WTC11 (cell line): ENCODE measurements at regions not wholly inside any gene's neighbourhood (a gene's known extent, or its start where the extent isn't known, plus 50 kb on each side); places are given as distances from the start of the nearest gene placed in this dataset.

Experiments used
- ATAC-seq: fragments of 200-7000 bp; cut with Tn5 transposase; 2 replicates; pipeline ENCODE4 v1.10.0; 2021; ENCODE audit warnings: mild to moderate bottlenecking, moderate library complexity
- CTCF ChIA-PET: fragments of 300-600 bp; sonication (Branson Sonifier 250); formaldehyde crosslinking; loops from one replicate; lab custom pipeline; 2021; ENCODE audit warnings: antibody characterized with exemption; lab: Charles Lee
- POLR2A ChIA-PET: fragments of 350-600 bp; sonication (Branson Sonifier 250); formaldehyde crosslinking; loops from one replicate; lab custom pipeline; 2021; ENCODE audit warnings: antibody characterized with exemption; lab: Charles Lee
- DNase-seq: peaks from one replicate; pipeline ENCODE4 v3.0.0; 2021; ENCODE audit warnings: low spot score
- H3K27ac Mint-ChIP-seq: 2 replicates; pipeline ENCODE4 v1.8.0; 2021; ENCODE audit warnings: mixed read lengths
- H3K27me3 Mint-ChIP-seq: 2 replicates; pipeline ENCODE4 v1.8.0; 2021; ENCODE audit warnings: low read depth, mild to moderate bottlenecking, moderate library complexity, mixed read lengths
- H3K36me3 Mint-ChIP-seq: 2 replicates; pipeline ENCODE4 v1.8.0; 2021; ENCODE audit warnings: mixed read lengths
- H3K4me1 Mint-ChIP-seq: 2 replicates; pipeline ENCODE4 v1.8.0; 2022; ENCODE audit warnings: mixed read lengths
- H3K4me3 Mint-ChIP-seq: 2 replicates; pipeline ENCODE4 v1.8.0; 2021; ENCODE audit warnings: mild to moderate bottlenecking, moderate library complexity, mixed read lengths
- H3K9me3 Mint-ChIP-seq: 2 replicates; pipeline ENCODE4 v1.8.0; 2021; ENCODE audit warnings: mixed read lengths
- ATF1 ChIP-seq: sonication (generic); formaldehyde crosslinking; IDR thresholded peaks from 2 replicates; pipeline ENCODE4 v1.8.1; 2023; ENCODE audit warnings: mild to moderate bottlenecking, moderate library complexity, missing genetic modification reagents
- ESRRA ChIP-seq: sonication (generic); formaldehyde crosslinking; IDR thresholded peaks from 2 replicates; pipeline ENCODE4 v1.8.1; 2022; ENCODE audit warnings: mild to moderate bottlenecking, missing genetic modification reagents, borderline replicate concordance
- HMGA2 ChIP-seq: fragments of 250-450 bp; sonication (Bioruptor Pico); IDR thresholded peaks from 2 replicates; pipeline ENCODE4 v1.4.0; 2021; ENCODE audit warnings: mild to moderate bottlenecking, moderate library complexity
- KAT7 ChIP-seq: sonication (generic); formaldehyde crosslinking; IDR thresholded peaks from 2 replicates; pipeline ENCODE4 v1.8.1; 2023; ENCODE audit warnings: missing genetic modification reagents, mild to moderate bottlenecking, borderline replicate concordance
- PRRX2 ChIP-seq: fragments of 250-450 bp; sonication (Bioruptor Pico); IDR thresholded peaks from 2 replicates; pipeline ENCODE4 v1.8.0; 2021; ENCODE audit warnings: mild to moderate bottlenecking
- ZBTB21 ChIP-seq: sonication (generic); formaldehyde crosslinking; IDR thresholded peaks from 2 replicates; pipeline ENCODE4 v1.8.1; 2023; ENCODE audit warnings: mild to moderate bottlenecking, missing genetic modification reagents, borderline replicate concordance
- ZNF263 ChIP-seq: sonication (generic); formaldehyde crosslinking; IDR thresholded peaks from 2 replicates; pipeline ENCODE4 v1.8.1; 2022; ENCODE audit warnings: low read depth, mild to moderate bottlenecking, moderate library complexity, missing genetic modification reagents
- ZNF416 ChIP-seq: fragments of 250-450 bp; sonication (Bioruptor Pico); IDR thresholded peaks from 2 replicates; pipeline ENCODE4 v1.9.0; 2021; ENCODE audit warnings: mild to moderate bottlenecking, inconsistent platforms
- ZNF423 ChIP-seq: fragments of 250-450 bp; sonication (Bioruptor Pico); IDR thresholded peaks from 2 replicates; pipeline ENCODE4 v2.1.2; 2022; ENCODE audit warnings: mild to moderate bottlenecking, moderate library complexity
- TF ChIP-seq, protein P1 (sequence below): fragments of 200-600 bp; IDR thresholded peaks from 2 replicates; pipeline ENCODE4 v1.8.0; 2022; ENCODE audit warnings: antibody characterized with exemption
- TF ChIP-seq, protein P2 (sequence below): sonication (generic); formaldehyde crosslinking; IDR thresholded peaks from 2 replicates; pipeline ENCODE4 v1.8.0; 2022; ENCODE audit warnings: missing genetic modification reagents
- TF ChIP-seq, protein P3 (sequence below): sonication (generic); formaldehyde crosslinking; IDR thresholded peaks from 2 replicates; pipeline ENCODE4 v1.8.0; 2022; ENCODE audit warnings: mild to moderate bottlenecking, missing genetic modification reagents
- TF ChIP-seq, protein P4 (sequence below): sonication (generic); formaldehyde crosslinking; IDR thresholded peaks from 2 replicates; pipeline ENCODE4 v1.8.1; 2023; ENCODE audit warnings: mild to moderate bottlenecking, missing genetic modification reagents, moderate library complexity
- TF ChIP-seq, protein P5 (sequence below): fragments of 250-450 bp; sonication (Bioruptor Pico); conservative IDR thresholded peaks from 2 replicates; pipeline ENCODE4 v1.9.0; 2021; ENCODE audit warnings: mild to moderate bottlenecking
- TF ChIP-seq, protein P6 (sequence below): sonication (generic); formaldehyde crosslinking; IDR thresholded peaks from 2 replicates; pipeline ENCODE4 v1.8.0; 2022; ENCODE audit warnings: mild to moderate bottlenecking, missing genetic modification reagents
- TF ChIP-seq, protein P7 (sequence below): sonication (generic); formaldehyde crosslinking; IDR thresholded peaks from 2 replicates; pipeline ENCODE4 v1.8.1; 2023; ENCODE audit warnings: mild to moderate bottlenecking, missing genetic modification reagents, moderate library complexity

DNA sequence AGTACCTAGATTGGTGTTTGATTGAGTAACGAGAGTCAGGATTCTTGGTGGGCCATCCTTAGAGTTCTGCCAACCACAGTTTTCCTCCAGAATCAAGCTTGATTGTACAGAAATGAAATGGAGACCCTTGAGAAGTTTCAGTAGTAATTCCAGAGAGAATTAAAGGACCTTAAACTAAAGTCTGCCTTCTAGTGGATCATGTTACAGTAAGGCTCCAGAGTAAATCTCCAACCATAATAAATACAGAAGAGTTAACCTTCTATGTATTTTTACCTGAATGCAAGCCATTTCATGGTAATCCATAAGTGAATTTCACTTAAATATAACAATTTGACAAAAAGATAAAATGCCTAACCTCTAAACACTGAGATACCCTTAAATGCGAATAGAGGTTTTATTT is 53.0 kb upstream of the CNTLN start:
- POLR2A ChIA-PET, result interaction anchor here (0.6 kb wide), 2 partner anchors 112 to 497 kb away, joined by 3 read pairs; no protein-coding TSS in a partner anchor

DNA sequence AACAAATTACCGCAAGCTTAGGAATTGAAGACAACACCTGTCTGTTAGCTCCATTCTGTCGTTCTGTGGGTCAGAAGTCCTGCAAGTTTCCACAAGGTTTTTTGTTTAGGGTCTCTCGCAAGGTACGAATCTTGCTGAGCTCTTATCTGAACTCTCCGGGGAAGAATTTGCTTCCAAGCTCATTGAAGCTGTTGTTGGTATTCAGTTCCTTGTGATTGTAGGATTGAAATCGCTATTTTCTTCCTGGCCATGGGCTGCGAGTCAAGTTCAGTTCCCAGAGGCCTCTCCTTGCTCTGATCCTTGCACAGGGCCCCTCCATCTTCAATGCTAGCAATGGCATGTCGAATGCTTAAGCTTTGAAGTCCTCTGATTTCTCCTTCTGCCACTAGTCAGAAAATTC is 53.5 kb upstream of the CNTLN start:
- ChIA-PET POLR2A (interaction anchor here (0.6 kb wide), 2 partner anchors 112 to 498 kb away, joined by 3 read pairs; no protein-coding TSS in a partner anchor), CTCF (interaction anchor here (0.7 to 2.2 kb wide), 4 partner anchors 18 to 440 kb away, joined by 3 to 15 read pairs (median 3); no protein-coding TSS in a partner anchor)
- DNase-seq, result no peak
- Mint-ChIP-seq H3K9me3 (no peaks in the 10 kb centered on the region), H3K27me3 (no peaks in the 10 kb centered on the region)
- TF ChIP-seq, protein P1, sequence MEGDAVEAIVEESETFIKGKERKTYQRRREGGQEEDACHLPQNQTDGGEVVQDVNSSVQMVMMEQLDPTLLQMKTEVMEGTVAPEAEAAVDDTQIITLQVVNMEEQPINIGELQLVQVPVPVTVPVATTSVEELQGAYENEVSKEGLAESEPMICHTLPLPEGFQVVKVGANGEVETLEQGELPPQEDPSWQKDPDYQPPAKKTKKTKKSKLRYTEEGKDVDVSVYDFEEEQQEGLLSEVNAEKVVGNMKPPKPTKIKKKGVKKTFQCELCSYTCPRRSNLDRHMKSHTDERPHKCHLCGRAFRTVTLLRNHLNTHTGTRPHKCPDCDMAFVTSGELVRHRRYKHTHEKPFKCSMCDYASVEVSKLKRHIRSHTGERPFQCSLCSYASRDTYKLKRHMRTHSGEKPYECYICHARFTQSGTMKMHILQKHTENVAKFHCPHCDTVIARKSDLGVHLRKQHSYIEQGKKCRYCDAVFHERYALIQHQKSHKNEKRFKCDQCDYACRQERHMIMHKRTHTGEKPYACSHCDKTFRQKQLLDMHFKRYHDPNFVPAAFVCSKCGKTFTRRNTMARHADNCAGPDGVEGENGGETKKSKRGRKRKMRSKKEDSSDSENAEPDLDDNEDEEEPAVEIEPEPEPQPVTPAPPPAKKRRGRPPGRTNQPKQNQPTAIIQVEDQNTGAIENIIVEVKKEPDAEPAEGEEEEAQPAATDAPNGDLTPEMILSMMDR, result no peak
- TF ChIP-seq, protein P2, sequence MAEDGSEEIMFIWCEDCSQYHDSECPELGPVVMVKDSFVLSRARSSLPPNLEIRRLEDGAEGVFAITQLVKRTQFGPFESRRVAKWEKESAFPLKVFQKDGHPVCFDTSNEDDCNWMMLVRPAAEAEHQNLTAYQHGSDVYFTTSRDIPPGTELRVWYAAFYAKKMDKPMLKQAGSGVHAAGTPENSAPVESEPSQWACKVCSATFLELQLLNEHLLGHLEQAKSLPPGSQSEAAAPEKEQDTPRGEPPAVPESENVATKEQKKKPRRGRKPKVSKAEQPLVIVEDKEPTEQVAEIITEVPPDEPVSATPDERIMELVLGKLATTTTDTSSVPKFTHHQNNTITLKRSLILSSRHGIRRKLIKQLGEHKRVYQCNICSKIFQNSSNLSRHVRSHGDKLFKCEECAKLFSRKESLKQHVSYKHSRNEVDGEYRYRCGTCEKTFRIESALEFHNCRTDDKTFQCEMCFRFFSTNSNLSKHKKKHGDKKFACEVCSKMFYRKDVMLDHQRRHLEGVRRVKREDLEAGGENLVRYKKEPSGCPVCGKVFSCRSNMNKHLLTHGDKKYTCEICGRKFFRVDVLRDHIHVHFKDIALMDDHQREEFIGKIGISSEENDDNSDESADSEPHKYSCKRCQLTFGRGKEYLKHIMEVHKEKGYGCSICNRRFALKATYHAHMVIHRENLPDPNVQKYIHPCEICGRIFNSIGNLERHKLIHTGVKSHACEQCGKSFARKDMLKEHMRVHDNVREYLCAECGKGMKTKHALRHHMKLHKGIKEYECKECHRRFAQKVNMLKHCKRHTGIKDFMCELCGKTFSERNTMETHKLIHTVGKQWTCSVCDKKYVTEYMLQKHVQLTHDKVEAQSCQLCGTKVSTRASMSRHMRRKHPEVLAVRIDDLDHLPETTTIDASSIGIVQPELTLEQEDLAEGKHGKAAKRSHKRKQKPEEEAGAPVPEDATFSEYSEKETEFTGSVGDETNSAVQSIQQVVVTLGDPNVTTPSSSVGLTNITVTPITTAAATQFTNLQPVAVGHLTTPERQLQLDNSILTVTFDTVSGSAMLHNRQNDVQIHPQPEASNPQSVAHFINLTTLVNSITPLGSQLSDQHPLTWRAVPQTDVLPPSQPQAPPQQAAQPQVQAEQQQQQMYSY, result no peak
- TF ChIP-seq, protein P3, sequence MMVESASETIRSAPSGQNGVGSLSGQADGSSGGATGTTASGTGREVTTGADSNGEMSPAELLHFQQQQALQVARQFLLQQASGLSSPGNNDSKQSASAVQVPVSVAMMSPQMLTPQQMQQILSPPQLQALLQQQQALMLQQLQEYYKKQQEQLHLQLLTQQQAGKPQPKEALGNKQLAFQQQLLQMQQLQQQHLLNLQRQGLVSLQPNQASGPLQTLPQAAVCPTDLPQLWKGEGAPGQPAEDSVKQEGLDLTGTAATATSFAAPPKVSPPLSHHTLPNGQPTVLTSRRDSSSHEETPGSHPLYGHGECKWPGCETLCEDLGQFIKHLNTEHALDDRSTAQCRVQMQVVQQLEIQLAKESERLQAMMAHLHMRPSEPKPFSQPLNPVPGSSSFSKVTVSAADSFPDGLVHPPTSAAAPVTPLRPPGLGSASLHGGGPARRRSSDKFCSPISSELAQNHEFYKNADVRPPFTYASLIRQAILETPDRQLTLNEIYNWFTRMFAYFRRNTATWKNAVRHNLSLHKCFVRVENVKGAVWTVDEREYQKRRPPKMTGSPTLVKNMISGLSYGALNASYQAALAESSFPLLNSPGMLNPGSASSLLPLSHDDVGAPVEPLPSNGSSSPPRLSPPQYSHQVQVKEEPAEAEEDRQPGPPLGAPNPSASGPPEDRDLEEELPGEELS (CRISPR knock-in tag), result no peak
- TF ChIP-seq KAT7 (CRISPR knock-in tag) (no peak), ZNF423 (no peak), ATF1 (no peak), ZBTB21 (CRISPR knock-in tag) (no peak), ZNF263 (CRISPR knock-in tag) (no peak), HMGA2 (CRISPR knock-in tag) (no peak)
- TF ChIP-seq, protein P4, sequence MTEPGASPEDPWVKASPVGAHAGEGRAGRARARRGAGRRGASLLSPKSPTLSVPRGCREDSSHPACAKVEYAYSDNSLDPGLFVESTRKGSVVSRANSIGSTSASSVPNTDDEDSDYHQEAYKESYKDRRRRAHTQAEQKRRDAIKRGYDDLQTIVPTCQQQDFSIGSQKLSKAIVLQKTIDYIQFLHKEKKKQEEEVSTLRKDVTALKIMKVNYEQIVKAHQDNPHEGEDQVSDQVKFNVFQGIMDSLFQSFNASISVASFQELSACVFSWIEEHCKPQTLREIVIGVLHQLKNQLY (CRISPR knock-in tag), result no peak
- TF ChIP-seq, protein P5, sequence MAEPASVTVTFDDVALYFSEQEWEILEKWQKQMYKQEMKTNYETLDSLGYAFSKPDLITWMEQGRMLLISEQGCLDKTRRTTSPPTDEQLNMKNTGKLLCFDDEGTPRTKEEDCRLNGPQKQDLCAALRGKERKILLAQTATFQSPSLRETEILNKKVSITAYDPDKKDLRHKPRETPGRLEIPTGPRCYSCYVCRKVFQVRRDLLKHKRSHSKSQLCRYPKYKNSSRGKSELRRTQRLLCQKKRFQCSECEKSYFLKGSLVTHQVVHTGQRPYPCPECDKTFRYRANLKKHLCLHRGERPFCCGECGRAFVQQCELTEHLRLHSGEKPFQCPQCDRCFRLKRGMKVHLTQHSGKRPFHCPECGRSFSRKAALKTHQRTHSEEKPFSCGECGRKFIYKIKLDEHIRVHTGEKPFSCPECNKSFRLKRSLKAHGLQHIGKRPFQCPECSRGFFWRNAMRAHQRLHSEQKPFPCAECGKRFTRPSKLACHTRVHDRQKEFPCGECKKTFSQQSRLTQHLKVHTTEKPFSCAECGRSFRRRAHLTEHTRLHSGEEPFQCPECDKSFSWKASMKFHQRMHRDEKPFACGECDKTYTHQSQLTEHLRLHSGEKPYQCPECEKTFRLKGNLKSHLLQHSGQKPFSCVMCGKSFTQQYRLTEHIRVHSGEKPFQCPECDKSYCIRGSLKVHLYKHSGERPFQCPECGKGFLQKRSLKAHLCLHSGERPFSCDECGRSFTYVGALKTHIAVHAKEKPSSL (CRISPR knock-in tag), result no peak
- TF ChIP-seq, all 79 proteins: peak for 0
- Mint-ChIP-seq H3K36me3 (no peaks in the 10 kb centered on the region), H3K4me3 (no peak overlapping the region), H3K27ac (peak overlapping the region; percentile 17; the same call in 1 of the 2 replicates), H3K4me1 (peaks cover 19% of the 10 kb centered on the region)
- no peak for ATAC-seq

More for the DNA sequence above, 53.0 kb upstream of the CNTLN start:
- ATAC-seq (no peak), DNase-seq (no peak)
- H3K9me3 Mint-ChIP-seq, result no peaks in the 10 kb centered on the region
- no peaks in the 10 kb centered on the region for H3K27me3 Mint-ChIP-seq
- TF ChIP-seq ZNF416 (CRISPR knock-in tag), result no peak
- TF ChIP-seq, protein P6, sequence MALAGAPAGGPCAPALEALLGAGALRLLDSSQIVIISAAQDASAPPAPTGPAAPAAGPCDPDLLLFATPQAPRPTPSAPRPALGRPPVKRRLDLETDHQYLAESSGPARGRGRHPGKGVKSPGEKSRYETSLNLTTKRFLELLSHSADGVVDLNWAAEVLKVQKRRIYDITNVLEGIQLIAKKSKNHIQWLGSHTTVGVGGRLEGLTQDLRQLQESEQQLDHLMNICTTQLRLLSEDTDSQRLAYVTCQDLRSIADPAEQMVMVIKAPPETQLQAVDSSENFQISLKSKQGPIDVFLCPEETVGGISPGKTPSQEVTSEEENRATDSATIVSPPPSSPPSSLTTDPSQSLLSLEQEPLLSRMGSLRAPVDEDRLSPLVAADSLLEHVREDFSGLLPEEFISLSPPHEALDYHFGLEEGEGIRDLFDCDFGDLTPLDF (CRISPR knock-in tag), result no peak
- TF ChIP-seq PRRX2, result no peak
- TF ChIP-seq, protein P7, sequence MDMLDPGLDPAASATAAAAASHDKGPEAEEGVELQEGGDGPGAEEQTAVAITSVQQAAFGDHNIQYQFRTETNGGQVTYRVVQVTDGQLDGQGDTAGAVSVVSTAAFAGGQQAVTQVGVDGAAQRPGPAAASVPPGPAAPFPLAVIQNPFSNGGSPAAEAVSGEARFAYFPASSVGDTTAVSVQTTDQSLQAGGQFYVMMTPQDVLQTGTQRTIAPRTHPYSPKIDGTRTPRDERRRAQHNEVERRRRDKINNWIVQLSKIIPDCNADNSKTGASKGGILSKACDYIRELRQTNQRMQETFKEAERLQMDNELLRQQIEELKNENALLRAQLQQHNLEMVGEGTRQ (CRISPR knock-in tag), result no peak
- TF ChIP-seq ESRRA (CRISPR knock-in tag), result no peak
- peak overlapping the region; percentile 17; the same call in 1 of the 2 replicates for H3K27ac Mint-ChIP-seq
- CTCF ChIA-PET, result interaction anchor here (1.0 to 2.2 kb wide), 3 partner anchors 19 to 439 kb away, joined by 3 to 15 read pairs (median 3); no protein-coding TSS in a partner anchor
- H3K36me3 Mint-ChIP-seq, result no peaks in the 10 kb centered on the region
- no peak overlapping the region for H3K4me3 Mint-ChIP-seq
- peaks cover 19% of the 10 kb centered on the region for H3K4me1 Mint-ChIP-seq
